SW480 (cell line): ENCODE measurements at regions not wholly inside any gene's neighbourhood (a gene's known extent, or its start where the extent isn't known, plus 50 kb on each side); places are given as distances from the start of the nearest gene placed in this dataset.

Source experiments
- DNase-seq: peaks from one replicate; pipeline ENCODE4 v3.0.0-alpha.2; 2016; ENCODE audit warnings: low spot score

DNA sequence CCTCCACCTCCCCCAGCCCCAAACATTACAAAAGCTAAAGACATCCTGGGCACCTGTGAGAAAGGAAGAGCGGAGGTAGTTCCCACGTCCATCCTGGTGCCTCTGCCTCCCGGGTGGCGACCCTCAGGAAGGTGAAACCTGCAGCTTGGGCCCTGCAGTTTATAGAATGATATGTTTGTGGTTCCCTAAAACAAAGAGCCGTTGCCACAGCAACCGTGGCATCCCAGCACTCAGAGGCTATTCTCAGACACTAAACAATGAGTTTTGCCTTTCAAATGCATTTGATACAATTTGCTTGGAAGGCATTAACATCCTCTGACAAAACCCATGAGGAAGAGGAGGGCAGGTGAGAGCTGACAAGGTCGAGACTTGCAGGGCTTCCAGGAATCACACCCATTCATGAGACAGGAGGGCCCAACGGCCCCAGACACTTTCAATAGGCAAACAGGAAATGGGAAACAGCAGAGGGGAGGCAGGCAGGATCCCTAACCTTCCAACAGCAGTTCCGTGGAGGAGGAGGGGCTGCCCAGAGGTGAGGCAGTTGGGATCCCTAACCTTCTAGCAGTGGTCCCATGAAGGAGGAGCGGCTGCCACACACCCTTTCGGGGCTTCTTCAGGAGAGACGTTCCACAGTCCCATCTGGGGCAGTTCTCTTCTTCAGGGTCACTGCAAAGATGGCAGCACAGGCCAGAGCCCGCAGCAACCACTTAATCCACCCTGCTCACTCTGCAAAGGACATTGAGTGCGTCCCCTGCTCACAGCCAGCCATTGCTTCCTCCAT is 379.2 kb downstream of the SHANK2 start:
- DNase-seq = no peak

- DNase-seq = no peak
These were observed 378.5 kb downstream of the SHANK2 start for GRCh38 chr11:70873736-70874412.

- no peak for DNase-seq
These were observed 375.7 kb downstream of the SHANK2 start for GRCh38 chr11:70876685-70877084.

DNA sequence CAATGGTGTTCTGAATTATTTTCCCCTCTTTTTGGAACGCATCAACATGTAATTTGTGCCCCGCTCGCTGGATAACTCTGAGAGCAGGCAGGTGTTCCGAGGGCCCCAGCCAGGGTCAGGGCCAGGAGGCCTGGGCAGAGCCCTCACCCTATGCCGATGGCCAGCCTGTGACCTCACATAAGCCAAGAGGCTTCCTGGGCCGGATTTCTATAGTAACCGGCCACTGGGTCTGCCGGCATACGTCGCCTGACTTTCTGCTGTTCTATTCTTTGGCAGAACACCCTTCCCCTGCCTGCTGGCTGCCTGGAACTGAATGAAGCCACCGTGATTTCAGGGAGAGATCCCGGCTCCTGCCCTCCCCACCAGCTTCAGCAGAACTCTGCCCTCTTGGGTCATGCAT is 375.2 kb downstream of the SHANK2 start:
- no peak for DNase-seq

- no peak for DNase-seq
These were observed 374.0 kb downstream of the SHANK2 start for GRCh38 chr11:70878366-70878765.

GRCh38 chr11:70879601-70880285 is 372.6 kb downstream of the SHANK2 start:
- DNase-seq = no peak

DNA sequence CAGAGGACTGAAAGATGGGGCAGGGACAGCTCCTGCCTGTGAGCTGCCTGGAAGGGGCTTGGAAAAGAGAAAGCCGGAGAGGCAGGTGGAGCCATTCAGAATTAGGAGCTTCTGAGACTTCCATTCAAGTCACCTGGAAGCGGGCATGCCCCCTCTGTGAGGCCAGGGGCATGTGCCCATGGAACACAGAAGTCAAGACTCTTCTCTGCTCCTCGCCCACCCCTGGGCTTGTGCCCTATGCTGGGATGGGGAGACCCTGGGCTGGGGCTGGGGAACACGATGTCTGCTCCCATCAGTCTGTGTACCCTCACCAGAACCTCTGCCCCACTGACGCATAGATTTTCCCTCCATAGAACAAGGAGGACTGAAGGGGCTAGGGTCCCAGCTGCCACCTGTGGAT is 372.0 kb downstream of the SHANK2 start:
- DNase-seq = no peak

DNA sequence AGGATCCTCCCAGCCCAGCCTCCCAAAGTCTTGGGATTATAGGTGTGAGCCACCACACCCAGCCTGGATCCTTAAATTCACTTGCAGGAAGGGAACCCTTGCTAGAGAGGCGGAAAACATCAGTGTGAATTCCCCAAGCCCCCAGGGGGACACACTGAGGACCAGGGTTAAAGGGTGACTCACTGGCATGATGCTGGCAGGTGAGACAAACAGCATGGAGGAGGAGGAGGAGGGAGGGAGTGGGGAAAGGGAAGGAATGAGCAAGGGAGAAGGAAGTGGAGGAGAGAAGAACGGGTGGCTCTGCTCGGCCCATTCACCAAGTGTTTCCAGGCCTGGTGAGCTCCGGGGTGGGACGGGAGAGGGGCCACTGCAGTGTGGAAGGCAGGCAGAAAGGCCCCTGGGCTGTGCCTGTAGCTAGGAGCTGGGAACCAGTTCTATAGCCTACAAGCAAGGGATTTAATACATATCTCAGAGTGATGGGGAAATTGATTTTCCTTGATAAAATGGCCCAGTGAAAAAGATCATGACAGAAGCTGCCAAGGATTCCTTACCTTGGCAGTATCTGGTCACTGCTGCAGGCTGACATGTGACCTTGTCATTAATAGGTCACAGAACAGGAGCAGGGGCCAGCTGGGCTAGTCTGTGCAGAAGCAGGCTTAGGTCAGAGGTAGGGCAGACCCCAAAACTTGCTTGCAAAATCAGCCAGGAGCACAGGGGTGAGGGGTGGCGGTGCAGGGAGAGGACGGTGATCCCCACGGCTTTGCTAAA is 370.2 kb downstream of the SHANK2 start:
- DNase-seq = no peak

GRCh38 chr11:70882716-70883085 is 369.7 kb downstream of the SHANK2 start:
- DNase-seq = no peak

DNA sequence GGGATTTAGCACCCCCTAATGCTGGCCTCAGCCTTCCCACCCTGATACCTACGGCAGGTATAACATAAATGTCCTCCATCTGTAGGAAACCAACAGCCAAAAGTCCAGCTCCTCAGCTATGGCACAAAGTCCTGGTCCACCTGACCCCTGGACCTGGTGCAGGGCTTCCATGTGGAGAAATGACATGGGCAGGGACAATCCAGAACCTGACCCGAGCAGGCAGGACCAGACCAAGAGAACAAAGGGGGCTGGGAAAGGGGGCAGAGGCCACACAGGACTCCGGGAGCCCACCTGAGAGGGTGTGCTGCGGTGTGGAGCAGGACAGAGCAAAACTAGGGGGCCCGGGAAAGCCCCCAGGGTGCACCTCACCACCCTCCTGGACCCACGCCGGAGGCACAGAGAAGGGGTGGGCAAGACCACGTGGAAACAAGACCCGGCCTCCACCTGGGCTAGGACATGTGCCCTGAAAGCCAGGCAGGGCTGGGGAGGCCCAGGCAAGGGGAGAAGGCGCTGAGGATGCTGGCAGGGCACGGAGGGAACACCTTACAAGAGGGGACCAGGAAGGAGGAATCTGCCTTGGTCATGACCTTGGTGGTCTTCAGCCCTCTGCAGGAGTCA is 368.9 kb downstream of the SHANK2 start:
- DNase-seq = no peak

DNA sequence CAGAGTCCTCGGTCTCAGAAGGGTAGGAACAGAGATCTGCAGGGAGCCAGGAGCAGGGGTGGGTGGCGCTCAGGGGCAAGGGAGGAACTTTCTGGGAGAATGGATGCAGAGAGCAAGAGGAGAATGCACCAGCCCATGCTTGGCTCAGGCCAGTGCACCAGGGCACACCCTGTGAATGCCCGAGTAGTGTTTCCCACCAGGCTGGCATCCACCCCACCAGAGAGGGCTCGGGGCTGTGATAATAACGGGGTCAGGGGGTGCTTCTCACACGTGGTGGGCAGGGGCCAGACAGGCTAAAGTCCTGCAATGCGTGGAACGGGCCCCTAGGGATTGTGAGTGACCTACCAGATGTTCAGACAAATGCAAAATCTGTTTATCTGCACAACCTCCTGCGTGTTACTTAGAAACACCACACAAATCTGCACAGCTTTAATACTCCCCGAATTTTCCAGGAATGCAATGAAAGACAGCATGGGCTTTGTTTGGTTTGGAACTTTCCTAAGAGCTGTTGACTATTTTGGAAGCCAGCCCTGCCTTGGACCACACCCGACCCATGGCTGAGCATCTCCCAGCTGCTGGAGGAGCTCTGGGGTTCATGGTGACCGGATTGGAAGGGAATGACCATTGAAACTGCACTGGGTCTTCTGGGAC is 368.3 kb downstream of the SHANK2 start:
- no peak for DNase-seq

- no peak for DNase-seq
These were observed 366.8 kb downstream of the SHANK2 start for GRCh38 chr11:70885281-70886231.

- no peak for DNase-seq
These were observed 366.1 kb downstream of the SHANK2 start for GRCh38 chr11:70886256-70886655.

- no peak for DNase-seq
These were observed 365.5 kb downstream of the SHANK2 start for GRCh38 chr11:70886676-70887541.

DNA sequence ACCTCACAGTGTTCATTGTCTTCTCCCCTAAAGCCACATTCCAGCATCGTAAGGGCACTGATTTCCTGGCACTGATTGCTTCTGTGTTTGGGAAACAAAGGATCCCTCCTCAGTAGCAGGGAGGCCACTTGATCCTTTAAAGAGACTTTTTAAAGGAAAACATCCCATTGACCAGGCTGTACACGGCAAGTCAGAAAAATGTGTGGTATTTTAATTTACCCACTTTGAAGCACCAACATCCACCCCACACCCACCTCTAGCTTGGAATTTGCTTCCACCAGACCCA is 364.9 kb downstream of the SHANK2 start:
- peak; percentile 8 for DNase-seq

DNA sequence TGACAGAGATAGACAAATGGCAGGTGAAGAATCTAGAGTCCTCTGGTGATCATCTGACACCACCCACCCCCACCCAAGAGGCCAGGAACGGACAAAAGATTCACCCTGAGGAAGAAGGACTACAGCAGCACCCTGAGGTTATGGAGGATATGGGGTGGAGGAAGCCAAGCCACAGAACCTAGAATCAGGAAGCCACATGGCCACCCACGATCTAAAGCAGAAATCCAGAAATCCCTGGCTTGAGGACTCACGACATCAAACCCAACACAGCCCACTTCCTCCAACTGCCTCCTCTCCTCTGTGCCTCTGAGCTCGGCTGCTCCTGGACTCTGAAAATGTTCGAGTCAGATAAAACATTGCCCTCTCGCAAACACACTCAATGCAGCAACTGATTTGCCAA is 364.3 kb downstream of the SHANK2 start:
- no peak for DNase-seq

- no peak for DNase-seq
These were observed 363.0 kb downstream of the SHANK2 start for GRCh38 chr11:70889411-70889810.

- no peak for DNase-seq
These were observed 360.5 kb downstream of the SHANK2 start for GRCh38 chr11:70891844-70892380.

DNA sequence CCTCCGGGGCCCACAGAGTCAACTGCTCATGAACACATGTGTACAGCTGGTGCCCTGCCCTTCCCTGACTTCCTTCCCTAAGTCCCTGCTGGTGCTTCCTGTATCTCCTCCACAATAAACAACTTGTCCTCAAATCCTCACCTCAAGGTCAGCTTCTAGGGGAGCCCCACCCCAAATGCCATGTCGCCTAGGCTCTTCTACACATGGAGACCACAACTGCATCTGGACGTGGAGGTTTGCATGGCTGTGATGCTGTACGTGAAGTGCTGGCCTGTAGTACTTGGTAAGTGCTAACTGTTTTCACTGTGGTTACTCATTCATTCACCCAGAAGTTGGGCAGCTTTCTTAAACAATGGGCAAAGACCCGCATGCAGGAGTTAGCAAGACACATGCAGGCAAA is 359.5 kb downstream of the SHANK2 start:
- no peak for DNase-seq
